Esophagus muscularis mucosa (tissue), 4 donors: ENCODE measurements at regions not wholly inside any gene's neighbourhood (a gene's known extent, or its start where the extent isn't known, plus 50 kb on each side); places are given as distances from the start of the nearest gene placed in this dataset.

Experiments used
- EP300 ChIP-seq: sonication (generic); formaldehyde crosslinking; IDR thresholded peaks from one replicate; pipeline ENCODE4 v1.6.1; 2017; ENCODE audit warnings: antibody characterized with exemption
- POLR2A ChIP-seq: fragments of 450-650 bp; IDR thresholded peaks from one replicate; pipeline ENCODE4 v1.6.1; 2017; ENCODE audit warnings: antibody characterized with exemption, moderate library complexity, mild to moderate bottlenecking, low read depth
- POLR2AphosphoS5 ChIP-seq, 2 donors: sonication (generic); formaldehyde crosslinking; IDR thresholded peaks; one replicate each; pipeline ENCODE4 v1.6.1; 2017; ENCODE audit warnings: antibody characterized with exemption in 2 of 2
- TF ChIP-seq, protein P1 (sequence below), 3 experiments: fragments of 200-600 bp in 2 of 3; fragments of 450-650 bp in 1 of 3; sonication (generic) in 2 of 3; IDR thresholded peaks; one replicate each; pipeline ENCODE4 v1.5.1; 2017 to 2019; ENCODE audit warnings: antibody characterized with exemption in 3 of 3, mild to moderate bottlenecking in 2 of 3, moderate library complexity in 1 of 3

GRCh38 chr12:73308079-73308478 lies 1035.9 kb downstream of the TRHDE start:
- TF ChIP-seq, protein P1, sequence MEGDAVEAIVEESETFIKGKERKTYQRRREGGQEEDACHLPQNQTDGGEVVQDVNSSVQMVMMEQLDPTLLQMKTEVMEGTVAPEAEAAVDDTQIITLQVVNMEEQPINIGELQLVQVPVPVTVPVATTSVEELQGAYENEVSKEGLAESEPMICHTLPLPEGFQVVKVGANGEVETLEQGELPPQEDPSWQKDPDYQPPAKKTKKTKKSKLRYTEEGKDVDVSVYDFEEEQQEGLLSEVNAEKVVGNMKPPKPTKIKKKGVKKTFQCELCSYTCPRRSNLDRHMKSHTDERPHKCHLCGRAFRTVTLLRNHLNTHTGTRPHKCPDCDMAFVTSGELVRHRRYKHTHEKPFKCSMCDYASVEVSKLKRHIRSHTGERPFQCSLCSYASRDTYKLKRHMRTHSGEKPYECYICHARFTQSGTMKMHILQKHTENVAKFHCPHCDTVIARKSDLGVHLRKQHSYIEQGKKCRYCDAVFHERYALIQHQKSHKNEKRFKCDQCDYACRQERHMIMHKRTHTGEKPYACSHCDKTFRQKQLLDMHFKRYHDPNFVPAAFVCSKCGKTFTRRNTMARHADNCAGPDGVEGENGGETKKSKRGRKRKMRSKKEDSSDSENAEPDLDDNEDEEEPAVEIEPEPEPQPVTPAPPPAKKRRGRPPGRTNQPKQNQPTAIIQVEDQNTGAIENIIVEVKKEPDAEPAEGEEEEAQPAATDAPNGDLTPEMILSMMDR (IDR thresholded peaks at IDR 0.05), result no peak
- TF ChIP-seq POLR2A (no peak), POLR2AphosphoS5 (IDR thresholded peaks at IDR 0.05) (no peak), EP300 (no peak)
